H1 (cell line): ENCODE measurements at regions not wholly inside any gene's neighbourhood (a gene's known extent, or its start where the extent isn't known, plus 50 kb on each side); places are given as distances from the start of the nearest gene placed in this dataset.

Source experiments
- CTCF ChIA-PET: fragments of 300-600 bp; sonication (Branson Sonifier 250); formaldehyde crosslinking; loops from one replicate; lab custom pipeline; 2021; ENCODE audit not compliant: partially characterized antibody; lab: Charles Lee
- POLR2A ChIA-PET: fragments of 300-600 bp; sonication (Branson Sonifier 250); formaldehyde crosslinking; loops from one replicate; lab custom pipeline; 2021; ENCODE audit warnings: inconsistent platforms; ENCODE audit not compliant: partially characterized antibody; lab: Charles Lee
- DNase-seq, 2 experiments: peaks; one replicate each; pipeline versions ENCODE4 v3.0.0 to v3.0.0-alpha.2; 2010 to 2022; ENCODE audit warnings: low spot score in 2 of 2, low read depth in 1 of 2, mixed read lengths in 1 of 2
- FAIRE-seq: peaks from 2 replicates; lab custom pipeline; 2011; peaks lifted over from hg19 to GRCh38; lab: Jason Lieb, UNC
- H2AFZ ChIP-seq: 2 replicates; pipeline ENCODE4 v1.8.1; 2012; ENCODE audit warnings: low read length, inconsistent platforms
- H2AK5ac ChIP-seq: 2 replicates; pipeline ENCODE4 v1.6.1; 2013; ENCODE audit warnings: low read depth, low read length
- H2BK120ac ChIP-seq: replicated peaks from 2 replicates; pipeline ENCODE3; 2013; ENCODE audit warnings: low read depth, low read length, inconsistent platforms
- H2BK12ac ChIP-seq: 2 replicates; pipeline ENCODE4 v1.6.1; 2013; ENCODE audit warnings: low read depth, low read length
- H2BK15ac ChIP-seq: 2 replicates; pipeline ENCODE4 v1.6.1; 2013; ENCODE audit warnings: low read length
- H2BK20ac ChIP-seq: 2 replicates; pipeline ENCODE4 v1.6.1; 2013; ENCODE audit warnings: low read length
- H2BK5ac ChIP-seq: 2 replicates; pipeline ENCODE4 v1.6.1; 2013; ENCODE audit warnings: low read depth, low read length
- H3K14ac ChIP-seq: 2 replicates; pipeline ENCODE4 v1.6.1; 2013; ENCODE audit warnings: inconsistent platforms; ENCODE audit not compliant: insufficient read length
- H3K18ac ChIP-seq: 2 replicates; pipeline ENCODE4 v1.6.1; 2013; ENCODE audit warnings: low read length; ENCODE audit errors: extremely low read depth
- H3K23ac ChIP-seq: 2 replicates; pipeline ENCODE4 v1.6.1; 2013; ENCODE audit warnings: inconsistent platforms; ENCODE audit not compliant: insufficient read length
- H3K23me2 ChIP-seq: 2 replicates; pipeline ENCODE4 v1.6.1; 2013; ENCODE audit warnings: low read depth, low read length
- H3K27ac ChIP-seq: 2 replicates; pipeline ENCODE4 v1.6.1; 2011; ENCODE audit warnings: low read depth, low read length, inconsistent platforms
- H3K27me3 ChIP-seq, 4 experiments: replicated peaks in 1 of 4; 1 replicate in 1 of 4; 2 replicates in 3 of 4; pipeline versions ENCODE4 v1.6.1 to v1.8.1; 2011 to 2013; ENCODE audit warnings: low read length in 3 of 4, mild to moderate bottlenecking in 3 of 4, inconsistent platforms in 2 of 4, mixed read lengths in 2 of 4, moderate library complexity in 1 of 4; ENCODE audit not compliant: control insufficient read depth in 3 of 4, insufficient read depth in 3 of 4; ENCODE audit errors: extremely low read depth in 1 of 4
- H3K36me3 ChIP-seq, 4 experiments: 2 replicates each; pipeline versions ENCODE4 v1.6.1 to v1.8.1; 2011 to 2013; ENCODE audit warnings: mild to moderate bottlenecking in 4 of 4, low read length in 3 of 4, moderate library complexity in 2 of 4, control low read depth in 1 of 4, inconsistent platforms in 1 of 4; ENCODE audit not compliant: insufficient read depth in 4 of 4, control insufficient read depth in 2 of 4
- H3K4ac ChIP-seq: replicated peaks from 2 replicates; pipeline ENCODE3; 2013; ENCODE audit warnings: low read length, low read depth, mixed read lengths, inconsistent platforms; ENCODE audit not compliant: insufficient read length
- H3K4me1 ChIP-seq, 4 experiments: replicated peaks in 1 of 4; 1 replicate in 1 of 4; 2 replicates in 3 of 4; pipeline versions ENCODE4 v1.6.1 to v1.8.1; 2011 to 2013; ENCODE audit warnings: low read length in 3 of 4, inconsistent platforms in 2 of 4, mixed read lengths in 1 of 4; ENCODE audit not compliant: insufficient read depth in 4 of 4, control insufficient read depth in 3 of 4
- H3K4me2 ChIP-seq, 2 experiments: 2 replicates each; pipeline versions ENCODE4 v1.6.1 to v1.8.1; 2011 to 2013; ENCODE audit warnings: low read depth in 2 of 2, low read length in 2 of 2, control low read depth in 1 of 2, inconsistent platforms in 1 of 2, mild to moderate bottlenecking in 1 of 2; ENCODE audit not compliant: insufficient read depth in 1 of 2
- H3K4me3 ChIP-seq, 4 experiments: fragments of 200-600, 300-600 bp in 1 of 4; sonication (generic), shearing (Covaris generic), sonication (Bioruptor Twin) in 1 of 4; 2 replicates each; pipeline versions ENCODE4 v1.5.1 to v1.8.1; 2011 to 2016; ENCODE audit warnings: low read length in 4 of 4, low read depth in 3 of 4, control low read depth in 2 of 4, inconsistent platforms in 2 of 4, mild to moderate bottlenecking in 2 of 4, mixed read lengths in 1 of 4, moderate library complexity in 1 of 4; ENCODE audit not compliant: insufficient read depth in 2 of 4; ENCODE audit errors: extremely low read depth in 1 of 4
- H3K56ac ChIP-seq: replicated peaks from 2 replicates; pipeline ENCODE3; 2013; ENCODE audit warnings: low read depth, mild to moderate bottlenecking, mixed read lengths, low read length, inconsistent platforms; ENCODE audit not compliant: insufficient read length
- H3K79me1 ChIP-seq: 2 replicates; pipeline ENCODE4 v1.6.1; 2013; ENCODE audit warnings: low read depth, low read length, control low read depth
- H3K79me2 ChIP-seq, 2 experiments: 2 replicates each; pipeline versions ENCODE4 v1.6.1 to v1.8.1; 2012 to 2013; ENCODE audit warnings: low read length in 2 of 2, mild to moderate bottlenecking in 2 of 2, inconsistent platforms in 1 of 2; ENCODE audit not compliant: insufficient read depth in 2 of 2, control insufficient read depth in 1 of 2
- H3K9ac ChIP-seq, 4 experiments: replicated peaks in 1 of 4; 1 replicate in 1 of 4; 2 replicates in 3 of 4; pipeline versions ENCODE4 v1.6.1 to v1.8.1; 2011 to 2013; ENCODE audit warnings: low read depth in 3 of 4, low read length in 3 of 4, control low read depth in 2 of 4, mild to moderate bottlenecking in 2 of 4, moderate library complexity in 2 of 4, inconsistent platforms in 1 of 4; ENCODE audit errors: extremely low read depth in 1 of 4
- H3K9me3 ChIP-seq, 2 experiments: 2 replicates each; pipeline versions ENCODE4 v1.6.1 to v1.8.1; 2012 to 2013; ENCODE audit warnings: mild to moderate bottlenecking in 2 of 2, moderate library complexity in 2 of 2, control low read depth in 1 of 2, inconsistent platforms in 1 of 2, low read depth in 1 of 2, low read length in 1 of 2, mixed read lengths in 1 of 2; ENCODE audit not compliant: insufficient read depth in 2 of 2
- H4K20me1 ChIP-seq, 2 experiments: replicated peaks in 1 of 2; 2 replicates each; pipeline versions ENCODE3 to v1.8.1; 2011 to 2013; ENCODE audit warnings: inconsistent platforms in 2 of 2, low read length in 2 of 2, mild to moderate bottlenecking in 1 of 2; ENCODE audit not compliant: insufficient read depth in 2 of 2, control insufficient read depth in 1 of 2
- H4K5ac ChIP-seq: 2 replicates; pipeline ENCODE4 v1.6.1; 2013; ENCODE audit warnings: low read length, low read depth, mixed read lengths, inconsistent platforms; ENCODE audit not compliant: insufficient read length
- H4K8ac ChIP-seq: 2 replicates; pipeline ENCODE4 v1.8.0; 2013; ENCODE audit warnings: mild to moderate bottlenecking, moderate library complexity, low read length, inconsistent platforms; ENCODE audit not compliant: insufficient read depth; ENCODE audit errors: extremely low read depth
- H4K91ac ChIP-seq: replicated peaks from 2 replicates; pipeline ENCODE3; 2013; ENCODE audit warnings: low read length, mixed read lengths, inconsistent platforms; ENCODE audit not compliant: insufficient read length
- BACH1 ChIP-seq: IDR thresholded peaks from 2 replicates; pipeline ENCODE4 v1.6.1; 2012; ENCODE audit warnings: low read length, improper control_type of control experiment
- CBX8 ChIP-seq: fragments of 300-800, 300-1000 bp; sonication (generic); IDR thresholded peaks from 2 replicates; pipeline ENCODE4 v1.7.1; 2016; ENCODE audit warnings: low read depth, low read length, borderline replicate concordance
- HDAC6 ChIP-seq: IDR thresholded peaks from one replicate; pipeline ENCODE4 v1.7.1; 2012; ENCODE audit warnings: low read depth, mild to moderate bottlenecking, inconsistent platforms, low read length, moderate library complexity
- KDM1A ChIP-seq: fragments of 200-600, 300-600 bp; sonication (generic); IDR thresholded peaks from 2 replicates; pipeline ENCODE4 v1.7.1; 2016; ENCODE audit warnings: mild to moderate bottlenecking, low read length, borderline replicate concordance
- PHF8 ChIP-seq: fragments of 200-600 bp; sonication (generic); conservative IDR thresholded peaks from 2 replicates; pipeline ENCODE4 v1.7.1; 2012; ENCODE audit warnings: low read depth, mild to moderate bottlenecking, inconsistent platforms, low read length, moderate library complexity
- RFX5 ChIP-seq: IDR thresholded peaks from 2 replicates; pipeline ENCODE4 v1.6.1; 2011; ENCODE audit warnings: low read depth, low read length, improper control_type of control experiment, borderline replicate concordance
- SIRT6 ChIP-seq: IDR thresholded peaks from one replicate; pipeline ENCODE4 v1.7.1; 2012; ENCODE audit warnings: low read length, inconsistent platforms
- SP1 ChIP-seq: IDR thresholded peaks from 2 replicates; pipeline ENCODE4 v1.6.1; 2011; ENCODE audit warnings: low read depth, low read length
- TAF7 ChIP-seq: optimal IDR thresholded peaks from 2 replicates; pipeline ENCODE3; 2011; ENCODE audit warnings: low read depth, mild to moderate bottlenecking, inconsistent platforms, low read length, moderate library complexity, borderline replicate concordance
- WGBS, 2 experiments: shearing (Covaris generic) in 1 of 2; methylation state at CpG; one replicate each; pipeline versions ENCODE4 v1.1.6 to v1.1.7; 2013 to 2015; ENCODE audit warnings: low lambda C conversion rate in 2 of 2, mixed read lengths in 2 of 2, inconsistent platforms in 1 of 2, low coverage in 1 of 2, missing lambda C conversion rate in 1 of 2; ENCODE audit not compliant: insufficient replicate concordance in 2 of 2, insufficient coverage in 1 of 2, insufficient read length in 1 of 2; ENCODE audit errors: extremely low coverage in 1 of 2, missing lambda C conversion rate in 1 of 2; 5-methylcytosine and 5-hydroxymethylcytosine counted together

DNA sequence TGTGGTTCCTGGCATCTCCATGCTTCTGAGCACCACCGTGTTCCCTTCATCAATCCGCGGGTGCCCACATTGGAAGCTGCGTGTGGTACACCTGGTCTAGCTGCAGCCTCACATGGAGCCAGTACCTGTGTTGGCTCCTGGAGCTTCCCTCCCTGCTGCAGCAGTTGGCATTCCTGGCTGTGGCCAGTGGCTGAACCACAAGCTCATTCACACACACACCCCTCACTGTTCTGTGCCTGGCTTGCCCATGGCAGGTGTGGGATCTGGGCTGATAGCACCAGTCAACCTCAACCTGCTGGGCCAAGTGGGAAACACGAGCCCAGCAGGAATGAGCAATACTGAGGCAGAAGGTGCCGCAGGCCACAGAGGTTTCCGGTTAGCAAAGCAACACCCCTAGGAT, 256.2 kb upstream of the LRFN5 start:
- no peaks in the 10 kb centered on the region for H4K20me1 ChIP-seq
- no peaks in the 10 kb centered on the region for H3K27me3 ChIP-seq
- no peak overlapping the region for H3K23ac ChIP-seq
- POLR2A ChIA-PET = no interaction called here
- H4K91ac ChIP-seq = no peak overlapping the region
- CTCF ChIA-PET = no interaction called here
- no peak overlapping the region for H4K8ac ChIP-seq
- H2BK12ac ChIP-seq = no peak overlapping the region
- no peak overlapping the region for H2BK120ac ChIP-seq
- H3K79me2 ChIP-seq = no peaks in the 10 kb centered on the region
- no peak for FAIRE-seq
- no peaks in the 10 kb centered on the region for H3K79me1 ChIP-seq
- no peak overlapping the region for H3K14ac ChIP-seq
- H2AFZ ChIP-seq = no peak overlapping the region
- no peak overlapping the region for H2BK15ac ChIP-seq
- H3K9ac ChIP-seq = no peak overlapping the region
- H2AK5ac ChIP-seq = no peak overlapping the region
- no peak overlapping the region for H3K27ac ChIP-seq
- H3K4me2 ChIP-seq = no peak overlapping the region
- no peak overlapping the region for H2BK20ac ChIP-seq
- WGBS, 2 experiments = 98% methylated on average over 7 of the region's 7 CpGs; no CpG with 5 or more reads in 1 of the 2 experiments
- H3K18ac ChIP-seq = no peak overlapping the region
- H4K5ac ChIP-seq = no peak overlapping the region
- H3K4ac ChIP-seq = no peak overlapping the region
- no peaks in the 10 kb centered on the region for H3K36me3 ChIP-seq
- H3K4me3 ChIP-seq = no peak overlapping the region
- no peaks in the 10 kb centered on the region for H3K4me1 ChIP-seq
- no peak overlapping the region for H3K56ac ChIP-seq
- no peaks in the 10 kb centered on the region for H3K9me3 ChIP-seq
- no peak overlapping the region for H2BK5ac ChIP-seq
- DNase-seq = no peak
- no peaks in the 10 kb centered on the region; the same call in 1 of the 2 replicates for H3K23me2 ChIP-seq
- TF ChIP-seq TAF7 = no peak
- TF ChIP-seq HDAC6 = no peak
- TF ChIP-seq BACH1 = no peak
- no peak for TF ChIP-seq PHF8
- no peak for TF ChIP-seq SIRT6
- TF ChIP-seq KDM1A = no peak
- TF ChIP-seq RFX5 = no peak
- TF ChIP-seq SP1 = no peak
- TF ChIP-seq CBX8 = no peak
